CD4-positive, alpha-beta T cell (primary cell): ENCODE measurements at regions not wholly inside any gene's neighbourhood (a gene's known extent, or its start where the extent isn't known, plus 50 kb on each side); places are given as distances from the start of the nearest gene placed in this dataset.

Experiments
- ATAC-seq: fragments of 200-7000 bp; cut with Tn5 transposase; one replicate; pipeline ENCODE4 v1.10.0; 2022; ENCODE audit warnings: mild to moderate bottlenecking; ENCODE audit not compliant: poor library complexity
- CTCF ChIA-PET: fragments of 350-600 bp; sonication (Branson Sonifier 250); formaldehyde crosslinking; loops from one replicate; lab custom pipeline; 2021; ENCODE audit warnings: antibody characterized with exemption, inconsistent platforms; lab: Charles Lee
- POLR2A ChIA-PET: fragments of 350-600 bp; sonication (Branson Sonifier 250); formaldehyde crosslinking; loops from one replicate; lab custom pipeline; 2021; ENCODE audit warnings: antibody characterized with exemption, inconsistent platforms; lab: Charles Lee
- DNase-seq, 14 experiments: peaks; one replicate each; pipeline ENCODE4 v3.0.0-alpha.2; 2013 to 2020; ENCODE audit warnings: mixed read lengths in 2 of 14
- H3K27ac ChIP-seq, 2 donors: one replicate each; pipeline versions ENCODE4 v1.5.1 to v1.7.0; 2013; ENCODE audit warnings: low read length in 2 of 2, low read depth in 1 of 2, mild to moderate bottlenecking in 1 of 2
- H3K27me3 ChIP-seq, 2 experiments: 1 replicate in 1 of 2; 2 replicates in 1 of 2; pipeline versions ENCODE4 v1.6.1 to v1.7.0; 2013; ENCODE audit warnings: low read length in 2 of 2, control low read depth in 1 of 2, mild to moderate bottlenecking in 1 of 2, moderate library complexity in 1 of 2; ENCODE audit not compliant: insufficient read depth in 2 of 2, control insufficient read depth in 1 of 2
- H3K36me3 ChIP-seq: one replicate; pipeline ENCODE4 v1.6.1; 2013; ENCODE audit warnings: low read length, control low read depth; ENCODE audit not compliant: insufficient read depth
- H3K4me1 ChIP-seq: one replicate; pipeline ENCODE4 v1.6.1; 2013; ENCODE audit warnings: low read length, control low read depth; ENCODE audit not compliant: insufficient read depth
- H3K4me3 ChIP-seq: one replicate; pipeline ENCODE4 v1.5.1; 2013; ENCODE audit warnings: mild to moderate bottlenecking, low read length, moderate library complexity
- H3K9me3 ChIP-seq, 2 experiments: 1 replicate in 1 of 2; 2 replicates in 1 of 2; pipeline versions ENCODE4 v1.6.1 to v1.7.0; 2013; ENCODE audit warnings: low read length in 2 of 2, mild to moderate bottlenecking in 2 of 2, control low read depth in 1 of 2, moderate library complexity in 1 of 2; ENCODE audit not compliant: control insufficient read depth in 1 of 2, insufficient read depth in 1 of 2
- H3K27ac Mint-ChIP-seq: one replicate; pipeline ENCODE4 v1.8.0; 2020; ENCODE audit warnings: mixed read lengths
- H3K27me3 Mint-ChIP-seq: one replicate; pipeline ENCODE4 v1.8.0; 2021; ENCODE audit warnings: mixed read lengths
- H3K36me3 Mint-ChIP-seq: one replicate; pipeline ENCODE4 v1.8.0; 2021; ENCODE audit warnings: low read depth, mixed read lengths
- H3K4me1 Mint-ChIP-seq: one replicate; pipeline ENCODE4 v1.8.0; 2021; ENCODE audit warnings: low read depth, mixed read lengths
- H3K4me3 Mint-ChIP-seq: one replicate; pipeline ENCODE4 v1.8.0; 2020; ENCODE audit warnings: mild to moderate bottlenecking, mixed read lengths
- H3K9me3 Mint-ChIP-seq: one replicate; pipeline ENCODE4 v1.8.0; 2020; ENCODE audit warnings: mixed read lengths
- CTCF ChIP-seq: fragments of 200-600 bp; IDR thresholded peaks from one replicate; pipeline ENCODE4 v1.8.0; 2022; ENCODE audit warnings: antibody characterized with exemption, mild to moderate bottlenecking
- intact Hi-C, 2 experiments: fragments of 100-400 bp; cut with DNase I in 1 of 2; cut with micrococcal nuclease in 1 of 2; formaldehyde crosslinking; loops; one replicate each; pipeline versions ENCODE4 v1.15.1 to v1.9.0; 2023 to 2025; cut with DNase I, micrococcal nuclease

GRCh38 chr19:7419153-7419552, 69.7 kb downstream of the PEX11G start:
- Mint-ChIP-seq H3K36me3 (peaks cover 63% of the 10 kb centered on the region), H3K4me3 (no peak overlapping the region), H3K9me3 (no peaks in the 10 kb centered on the region), H3K27ac (peak overlapping the region; percentile 44), H3K4me1 (peaks cover 24% of the 10 kb centered on the region), H3K27me3 (no peaks in the 10 kb centered on the region)
- H3K36me3 ChIP-seq, result peaks cover 73% of the 10 kb centered on the region
- no peak overlapping the region for H3K27ac ChIP-seq
- peaks cover 17% of the 10 kb centered on the region for H3K4me1 ChIP-seq
- ChIA-PET POLR2A (no interaction called here), CTCF (no interaction called here)
- H3K27me3 ChIP-seq, result no peaks in the 10 kb centered on the region
- intact Hi-C loops, result loop anchor here in 1 of 2 experiments (2.0 kb wide), 1 partner anchor 14 kb away; no protein-coding TSS in a partner anchor
- no peak for TF ChIP-seq CTCF
- H3K9me3 ChIP-seq, result no peaks in the 10 kb centered on the region
- DNase-seq (no peak), ATAC-seq (no peak)
- no peak overlapping the region for H3K4me3 ChIP-seq

GRCh38 chr19:7419777-7420439, 68.9 kb downstream of the PEX11G start:
- H3K9me3 ChIP-seq, result no peaks in the 10 kb centered on the region
- Mint-ChIP-seq H3K9me3 (no peaks in the 10 kb centered on the region), H3K27ac (peak overlapping the region; percentile 44), H3K4me3 (no peak overlapping the region), H3K4me1 (peaks cover 23% of the 10 kb centered on the region), H3K27me3 (no peaks in the 10 kb centered on the region), H3K36me3 (peaks cover 65% of the 10 kb centered on the region)
- no peak overlapping the region for H3K4me3 ChIP-seq
- ATAC-seq, result no peak
- POLR2A ChIA-PET, result no interaction called here
- peaks cover 17% of the 10 kb centered on the region for H3K4me1 ChIP-seq
- no peak overlapping the region for H3K27ac ChIP-seq
- no peaks in the 10 kb centered on the region for H3K27me3 ChIP-seq
- intact Hi-C loops, result loop anchor here in 1 of 2 experiments (2.0 kb wide), 1 partner anchor 13 kb away; no protein-coding TSS in a partner anchor
- peaks cover 77% of the 10 kb centered on the region for H3K36me3 ChIP-seq
- CTCF ChIA-PET, result no interaction called here
- DNase-seq, result no peak
- TF ChIP-seq CTCF, result no peak

GRCh38 chr19:7421941-7422744, 66.7 kb downstream of the PEX11G start:
- ATAC-seq, result no peak
- POLR2A ChIA-PET, result interaction anchor here (1.2 kb wide), 1 partner anchor 25 kb away, joined by 4 read pairs; no protein-coding TSS in a partner anchor

More at GRCh38 chr19:7421941-7422744, 66.7 kb downstream of the PEX11G start:
- H3K27ac ChIP-seq, result peak overlapping the region in 1 of 2 donors; percentile 26
- H3K27me3 ChIP-seq, result no peaks in the 10 kb centered on the region
- Mint-ChIP-seq H3K36me3 (peaks cover 71% of the 10 kb centered on the region), H3K4me1 (peaks cover 17% of the 10 kb centered on the region), H3K4me3 (no peak overlapping the region), H3K27me3 (no peaks in the 10 kb centered on the region), H3K9me3 (no peaks in the 10 kb centered on the region), H3K27ac (peak overlapping the region; percentile 73)
- H3K36me3 ChIP-seq, result peaks cover 77% of the 10 kb centered on the region
- no peak overlapping the region for H3K4me3 ChIP-seq
- intact Hi-C loops, result no loop called here
- no peaks in the 10 kb centered on the region for H3K9me3 ChIP-seq
- peaks cover 24% of the 10 kb centered on the region for H3K4me1 ChIP-seq
- no peak for DNase-seq
- CTCF ChIA-PET, result no interaction called here
- no peak for TF ChIP-seq CTCF
